ENCODE measurements at regions not wholly inside any gene's neighbourhood (a gene's known extent, or its start where the extent isn't known, plus 50 kb on each side); places are given as distances from the start of the nearest gene placed in this dataset.

DNA sequence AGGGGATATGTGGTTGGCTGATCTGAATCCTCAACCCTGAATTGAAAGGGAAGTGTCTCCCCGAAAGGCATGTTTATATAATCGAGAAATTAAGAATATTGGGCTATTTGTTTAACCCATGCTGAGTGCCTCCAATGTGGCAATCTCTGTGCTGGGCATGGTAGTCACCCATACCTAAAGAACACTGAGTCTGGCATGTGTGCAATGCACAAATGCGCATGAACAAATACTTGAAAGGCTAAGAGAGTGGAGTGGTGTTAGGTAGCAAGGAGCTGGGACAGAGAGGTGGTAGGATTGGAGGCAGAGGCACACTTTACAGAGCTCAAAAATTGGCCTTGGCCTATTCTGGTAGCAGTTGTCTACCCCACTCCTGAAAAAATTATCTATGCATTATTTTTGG lies 645.1 kb upstream of the FAM98A start (continued):
- no peak for TF ChIP-seq FOSL2 (IDR thresholded peaks at IDR 0.05; ENCODE audit: borderline replicate concordance, low read depth)

DNA sequence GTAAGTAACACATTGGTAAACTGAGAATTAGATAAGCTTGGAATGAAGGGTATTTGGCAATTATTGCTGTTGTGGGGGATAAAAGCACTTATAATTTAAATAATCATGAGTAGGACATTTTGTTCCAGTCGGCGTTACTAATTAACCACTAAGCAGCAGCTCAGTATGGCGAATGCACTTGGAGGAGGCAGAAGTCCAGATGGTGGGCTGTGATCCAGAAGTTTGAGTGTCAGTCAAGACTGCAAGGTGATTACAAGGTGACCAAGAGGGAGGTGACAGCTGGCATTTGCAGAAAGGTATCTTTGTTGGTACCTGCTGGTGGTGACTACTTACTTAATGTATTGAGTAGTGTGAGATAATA lies 643.6 kb upstream of the FAM98A start:
- no peak for DNase-seq
- no peaks in the 10 kb centered on the region for H3K27me3 ChIP-seq (ENCODE audit: insufficient read depth)
- H3K27ac ChIP-seq (ENCODE audit: low read depth in 2 of 2, low read length in 1 of 2) = no peak overlapping the region
- POLR2A ChIA-PET = no interaction called here
- no peaks in the 10 kb centered on the region for H3K4me1 ChIP-seq (ENCODE audit: control insufficient read depth in 1 of 2, insufficient read depth in 2 of 2, low read depth in 1 of 2, low read length in 1 of 2)
- no peak overlapping the region for H3K4me3 ChIP-seq (ENCODE audit: low read depth in 2 of 2, low read length in 1 of 2)
- TF ChIP-seq RFX5 (IDR thresholded peaks at IDR 0.05; ENCODE audit: low read length) = no peak
- no peak for TF ChIP-seq NFIC (IDR thresholded peaks at IDR 0.05; ENCODE audit: borderline replicate concordance)
- no peak for TF ChIP-seq SIN3A (IDR thresholded peaks at IDR 0.05; ENCODE audit: borderline replicate concordance, low read depth, low read length)
- TF ChIP-seq GATA2 (CRISPR knock-in tag; IDR thresholded peaks at IDR 0.05) = no peak
- no peak for TF ChIP-seq EP300 (IDR thresholded peaks at IDR 0.05; ENCODE audit: borderline replicate concordance in 1 of 2, low read depth in 1 of 2, low read length in 1 of 2)
- CTCF ChIA-PET = no interaction called here
- no peaks in the 10 kb centered on the region for H3K36me3 ChIP-seq (replicated peaks in 1 of 2; ENCODE audit: control insufficient read depth in 1 of 2, insufficient read depth in 2 of 2, low read length in 1 of 2)
- H4K20me1 ChIP-seq (ENCODE audit: insufficient read depth) = no peaks in the 10 kb centered on the region
- no peaks in the 10 kb centered on the region for H3K9me3 ChIP-seq
- WGBS (ENCODE audit: low lambda C conversion rate) = 1% methylated on average over 3 of the region's 3 CpGs
- no peaks in the 10 kb centered on the region for H3K9me2 ChIP-seq
- no peaks in the 10 kb centered on the region for H3F3A ChIP-seq (replicated peaks; ENCODE audit: insufficient read depth)
- no peaks in the 10 kb centered on the region for H3K79me2 ChIP-seq (ENCODE audit: insufficient read depth)
- H3K9ac ChIP-seq = no peak overlapping the region
- H2AFZ ChIP-seq (ENCODE audit: low read depth) = no peak overlapping the region
- H3K4me2 ChIP-seq = no peak overlapping the region

DNA sequence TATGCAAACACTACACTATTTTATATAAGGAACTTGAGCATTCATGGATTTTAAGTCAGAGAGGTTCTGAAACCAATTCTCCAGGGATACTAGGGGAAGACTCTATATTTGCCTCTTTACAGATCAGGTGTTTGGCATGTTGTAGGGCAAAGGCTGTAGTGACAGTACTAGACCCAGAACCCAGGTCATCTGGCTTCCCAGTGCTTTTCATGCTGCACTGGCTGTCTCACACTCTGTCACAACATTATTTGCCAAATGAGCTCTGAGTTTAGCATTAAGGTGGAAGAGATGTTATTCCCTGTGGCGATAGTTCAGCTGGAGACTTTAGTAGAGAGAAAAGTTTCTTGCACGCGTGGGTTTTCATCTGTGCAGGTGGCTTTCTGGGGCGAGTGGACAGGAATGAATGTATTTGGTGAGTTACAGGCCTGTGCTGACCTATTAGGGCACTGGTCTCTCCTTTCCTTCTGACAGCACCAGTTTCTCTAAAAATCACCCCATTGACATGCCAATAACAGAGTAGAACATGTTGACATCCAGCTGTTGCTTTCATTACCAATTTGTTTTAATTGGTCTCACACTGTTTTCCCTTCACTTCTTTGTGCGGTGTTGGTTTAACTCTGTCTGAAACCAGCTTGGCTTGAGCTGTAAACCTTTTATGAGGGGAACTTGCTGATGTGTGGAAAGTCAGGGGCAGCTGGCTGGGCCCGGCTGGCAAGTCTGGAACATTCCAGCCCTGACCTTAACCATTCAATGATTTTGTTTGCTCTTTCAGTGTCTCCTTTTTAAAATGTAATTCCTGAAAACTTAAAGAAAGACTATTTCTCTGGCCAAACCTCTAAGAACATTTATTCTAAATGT lies 643.0 kb upstream of the FAM98A start:
- no peak overlapping the region for H2AFZ ChIP-seq (ENCODE audit: low read depth)
- H3K4me2 ChIP-seq = no peak overlapping the region
- no peak for DNase-seq
- TF ChIP-seq TCF12 (IDR thresholded peaks at IDR 0.05) (no peak), MEF2A (IDR thresholded peaks at IDR 0.05; ENCODE audit: borderline replicate concordance, low read depth) (no peak), CHD2 (IDR thresholded peaks at IDR 0.05; ENCODE audit: low read length, partially characterized antibody) (no peak), RXRA (IDR thresholded peaks at IDR 0.05; ENCODE audit: borderline replicate concordance, low read depth) (no peak), FOXM1 (IDR thresholded peaks at IDR 0.05; ENCODE audit: low read depth) (no peak), TEAD4 (IDR thresholded peaks at IDR 0.05; ENCODE audit: borderline replicate concordance, insufficient read depth) (no peak), FOXJ3 (CRISPR knock-in tag; IDR thresholded peaks at IDR 0.05) (no peak), SMC3 (IDR thresholded peaks at IDR 0.05; ENCODE audit: low read depth, low read length) (no peak), YY1 (IDR thresholded peaks at IDR 0.05; ENCODE audit: low read depth) (no peak)
- TF ChIP-seq, protein P1, sequence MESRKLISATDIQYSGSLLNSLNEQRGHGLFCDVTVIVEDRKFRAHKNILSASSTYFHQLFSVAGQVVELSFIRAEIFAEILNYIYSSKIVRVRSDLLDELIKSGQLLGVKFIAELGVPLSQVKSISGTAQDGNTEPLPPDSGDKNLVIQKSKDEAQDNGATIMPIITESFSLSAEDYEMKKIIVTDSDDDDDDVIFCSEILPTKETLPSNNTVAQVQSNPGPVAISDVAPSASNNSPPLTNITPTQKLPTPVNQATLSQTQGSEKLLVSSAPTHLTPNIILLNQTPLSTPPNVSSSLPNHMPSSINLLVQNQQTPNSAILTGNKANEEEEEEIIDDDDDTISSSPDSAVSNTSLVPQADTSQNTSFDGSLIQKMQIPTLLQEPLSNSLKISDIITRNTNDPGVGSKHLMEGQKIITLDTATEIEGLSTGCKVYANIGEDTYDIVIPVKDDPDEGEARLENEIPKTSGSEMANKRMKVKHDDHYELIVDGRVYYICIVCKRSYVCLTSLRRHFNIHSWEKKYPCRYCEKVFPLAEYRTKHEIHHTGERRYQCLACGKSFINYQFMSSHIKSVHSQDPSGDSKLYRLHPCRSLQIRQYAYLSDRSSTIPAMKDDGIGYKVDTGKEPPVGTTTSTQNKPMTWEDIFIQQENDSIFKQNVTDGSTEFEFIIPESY (IDR thresholded peaks at IDR 0.05; ENCODE audit: borderline replicate concordance, low read depth) = no peak
- TF ChIP-seq, protein P2, sequence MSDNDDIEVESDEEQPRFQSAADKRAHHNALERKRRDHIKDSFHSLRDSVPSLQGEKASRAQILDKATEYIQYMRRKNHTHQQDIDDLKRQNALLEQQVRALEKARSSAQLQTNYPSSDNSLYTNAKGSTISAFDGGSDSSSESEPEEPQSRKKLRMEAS (IDR thresholded peaks at IDR 0.05; ENCODE audit: low read depth) = no peak
- TF ChIP-seq, protein P3, sequence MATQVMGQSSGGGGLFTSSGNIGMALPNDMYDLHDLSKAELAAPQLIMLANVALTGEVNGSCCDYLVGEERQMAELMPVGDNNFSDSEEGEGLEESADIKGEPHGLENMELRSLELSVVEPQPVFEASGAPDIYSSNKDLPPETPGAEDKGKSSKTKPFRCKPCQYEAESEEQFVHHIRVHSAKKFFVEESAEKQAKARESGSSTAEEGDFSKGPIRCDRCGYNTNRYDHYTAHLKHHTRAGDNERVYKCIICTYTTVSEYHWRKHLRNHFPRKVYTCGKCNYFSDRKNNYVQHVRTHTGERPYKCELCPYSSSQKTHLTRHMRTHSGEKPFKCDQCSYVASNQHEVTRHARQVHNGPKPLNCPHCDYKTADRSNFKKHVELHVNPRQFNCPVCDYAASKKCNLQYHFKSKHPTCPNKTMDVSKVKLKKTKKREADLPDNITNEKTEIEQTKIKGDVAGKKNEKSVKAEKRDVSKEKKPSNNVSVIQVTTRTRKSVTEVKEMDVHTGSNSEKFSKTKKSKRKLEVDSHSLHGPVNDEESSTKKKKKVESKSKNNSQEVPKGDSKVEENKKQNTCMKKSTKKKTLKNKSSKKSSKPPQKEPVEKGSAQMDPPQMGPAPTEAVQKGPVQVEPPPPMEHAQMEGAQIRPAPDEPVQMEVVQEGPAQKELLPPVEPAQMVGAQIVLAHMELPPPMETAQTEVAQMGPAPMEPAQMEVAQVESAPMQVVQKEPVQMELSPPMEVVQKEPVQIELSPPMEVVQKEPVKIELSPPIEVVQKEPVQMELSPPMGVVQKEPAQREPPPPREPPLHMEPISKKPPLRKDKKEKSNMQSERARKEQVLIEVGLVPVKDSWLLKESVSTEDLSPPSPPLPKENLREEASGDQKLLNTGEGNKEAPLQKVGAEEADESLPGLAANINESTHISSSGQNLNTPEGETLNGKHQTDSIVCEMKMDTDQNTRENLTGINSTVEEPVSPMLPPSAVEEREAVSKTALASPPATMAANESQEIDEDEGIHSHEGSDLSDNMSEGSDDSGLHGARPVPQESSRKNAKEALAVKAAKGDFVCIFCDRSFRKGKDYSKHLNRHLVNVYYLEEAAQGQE (IDR thresholded peaks at IDR 0.05; ENCODE audit: low read depth, low read length) = no peak
- TF ChIP-seq, protein P4, sequence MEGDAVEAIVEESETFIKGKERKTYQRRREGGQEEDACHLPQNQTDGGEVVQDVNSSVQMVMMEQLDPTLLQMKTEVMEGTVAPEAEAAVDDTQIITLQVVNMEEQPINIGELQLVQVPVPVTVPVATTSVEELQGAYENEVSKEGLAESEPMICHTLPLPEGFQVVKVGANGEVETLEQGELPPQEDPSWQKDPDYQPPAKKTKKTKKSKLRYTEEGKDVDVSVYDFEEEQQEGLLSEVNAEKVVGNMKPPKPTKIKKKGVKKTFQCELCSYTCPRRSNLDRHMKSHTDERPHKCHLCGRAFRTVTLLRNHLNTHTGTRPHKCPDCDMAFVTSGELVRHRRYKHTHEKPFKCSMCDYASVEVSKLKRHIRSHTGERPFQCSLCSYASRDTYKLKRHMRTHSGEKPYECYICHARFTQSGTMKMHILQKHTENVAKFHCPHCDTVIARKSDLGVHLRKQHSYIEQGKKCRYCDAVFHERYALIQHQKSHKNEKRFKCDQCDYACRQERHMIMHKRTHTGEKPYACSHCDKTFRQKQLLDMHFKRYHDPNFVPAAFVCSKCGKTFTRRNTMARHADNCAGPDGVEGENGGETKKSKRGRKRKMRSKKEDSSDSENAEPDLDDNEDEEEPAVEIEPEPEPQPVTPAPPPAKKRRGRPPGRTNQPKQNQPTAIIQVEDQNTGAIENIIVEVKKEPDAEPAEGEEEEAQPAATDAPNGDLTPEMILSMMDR (IDR thresholded peaks at IDR 0.05) = no peak

More for the DNA sequence above, 643.0 kb upstream of the FAM98A start:
- Histone ChIP-seq H4K20me1 (ENCODE audit: insufficient read depth) (no peaks in the 10 kb centered on the region), H3K9me2 (no peaks in the 10 kb centered on the region), H3F3A (replicated peaks; ENCODE audit: insufficient read depth) (no peaks in the 10 kb centered on the region), H3K4me1 (ENCODE audit: control insufficient read depth in 1 of 2, insufficient read depth in 2 of 2, low read depth in 1 of 2, low read length in 1 of 2) (no peaks in the 10 kb centered on the region), H3K9me3 (no peaks in the 10 kb centered on the region), H3K4me3 (ENCODE audit: low read depth in 2 of 2, low read length in 1 of 2) (no peak overlapping the region), H3K36me3 (replicated peaks in 1 of 2; ENCODE audit: control insufficient read depth in 1 of 2, insufficient read depth in 2 of 2, low read length in 1 of 2) (no peaks in the 10 kb centered on the region), H3K79me2 (ENCODE audit: insufficient read depth) (no peaks in the 10 kb centered on the region), H3K27me3 (ENCODE audit: insufficient read depth) (no peaks in the 10 kb centered on the region), H3K9ac (no peak overlapping the region), H3K27ac (ENCODE audit: low read depth in 2 of 2, low read length in 1 of 2) (no peak overlapping the region)
- WGBS (ENCODE audit: low lambda C conversion rate) = 27% methylated on average over 6 of the region's 6 CpGs
- CTCF ChIA-PET = no interaction called here
- POLR2A ChIA-PET = no interaction called here

Data from SK-N-SH (cell line).